HG03097 (cell line): ENCODE measurements at regions not wholly inside any gene's neighbourhood (a gene's known extent, or its start where the extent isn't known, plus 50 kb on each side); places are given as distances from the start of the nearest gene placed in this dataset.

Source experiments
- ATAC-seq: cut with Tn5 transposase; IDR thresholded peaks from one replicate; pipeline ENCODE4 v1.9.1; 2021; ENCODE audit not compliant: unreplicated experiment, low FRiP score

GRCh38 chr11:15526859-15527450 lies 412.2 kb downstream of the INSC start:
- no peak for ATAC-seq

- no peak for ATAC-seq
Observed at GRCh38 chr11:15532432-15532831, 417.7 kb downstream of the INSC start.

- no peak for ATAC-seq
Observed at GRCh38 chr11:15534266-15534665, 419.5 kb downstream of the INSC start.

GRCh38 chr11:15535414-15535813 lies 420.7 kb downstream of the INSC start:
- ATAC-seq: no peak

GRCh38 chr11:15536438-15536837 lies 421.7 kb downstream of the INSC start:
- no peak for ATAC-seq

GRCh38 chr11:15539645-15540044 lies 424.9 kb downstream of the INSC start:
- no peak for ATAC-seq

- no peak for ATAC-seq
Observed at GRCh38 chr11:15541079-15541478, 426.4 kb downstream of the INSC start.

GRCh38 chr11:15544353-15544752 lies 429.6 kb downstream of the INSC start:
- ATAC-seq: no peak

- no peak for ATAC-seq
Observed at GRCh38 chr11:15547685-15548084, 433.0 kb downstream of the INSC start.

- ATAC-seq: no peak
Observed at GRCh38 chr11:15551901-15552851, 437.5 kb downstream of the INSC start.

GRCh38 chr11:15555161-15555560 lies 440.4 kb downstream of the INSC start:
- no peak for ATAC-seq

GRCh38 chr11:15557457-15558230 lies 442.9 kb downstream of the INSC start:
- no peak for ATAC-seq

GRCh38 chr11:15558513-15559181 lies 443.9 kb downstream of the INSC start:
- ATAC-seq: no peak

- ATAC-seq: no peak
Observed at GRCh38 chr11:15560689-15561467, 446.2 kb downstream of the INSC start.

GRCh38 chr11:15562230-15562629 lies 447.5 kb downstream of the INSC start:
- no peak for ATAC-seq

- ATAC-seq: no peak
Observed at GRCh38 chr11:15563054-15563453, 448.3 kb downstream of the INSC start.

- ATAC-seq: no peak
Observed at GRCh38 chr11:15565880-15566279, 451.2 kb downstream of the INSC start.

GRCh38 chr11:15568440-15568839 lies 453.7 kb downstream of the INSC start:
- ATAC-seq: no peak

- ATAC-seq: no peak
Observed at GRCh38 chr11:15569305-15570025, 454.7 kb downstream of the INSC start.
